ENCODE measurements at regions not wholly inside any gene's neighbourhood (a gene's known extent, or its start where the extent isn't known, plus 50 kb on each side); places are given as distances from the start of the nearest gene placed in this dataset.

DNA sequence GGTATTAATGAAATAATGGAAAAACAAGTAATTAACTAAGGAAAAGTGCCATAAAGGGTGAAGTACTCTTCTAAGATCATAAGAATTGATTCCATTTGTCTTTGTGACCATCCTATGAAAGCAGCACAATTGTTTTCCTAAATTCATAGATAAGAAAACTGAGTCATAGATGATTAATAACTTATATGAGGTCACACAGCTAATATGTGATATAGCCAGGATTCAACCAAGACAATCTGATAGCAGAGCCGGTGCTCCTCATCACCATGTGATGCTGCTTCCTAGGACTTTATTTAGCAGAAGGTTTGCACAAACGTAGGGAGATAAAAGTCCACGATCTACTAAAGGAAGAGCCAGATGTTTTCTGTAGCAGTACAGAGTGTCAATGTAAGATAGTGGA, 181.5 kb upstream of the SYT1 start:
- Histone ChIP-seq H3K14ac (replicated peaks; ENCODE audit: low read depth, low read length) (no peak overlapping the region), H4K5ac (ENCODE audit: low read depth, low read length) (no peak overlapping the region), H3K36me3 (ENCODE audit: control insufficient read depth, insufficient read depth, low read length) (no peaks in the 10 kb centered on the region), H2AFZ (replicated peaks; ENCODE audit: low read length, poor library complexity) (no peak overlapping the region), H3K27me3 (ENCODE audit: control insufficient read depth, insufficient read depth, low read length) (no peaks in the 10 kb centered on the region), H4K20me1 (ENCODE audit: insufficient read depth, low read length) (no peaks in the 10 kb centered on the region), H3K4ac (ENCODE audit: low read depth, low read length) (no peak overlapping the region), H3K79me1 (ENCODE audit: low read depth in 1 of 2, low read length in 2 of 2) (no peaks in the 10 kb centered on the region), H2AK5ac (ENCODE audit: low read depth, low read length) (no peak overlapping the region), H2BK20ac (ENCODE audit: low read depth, low read length) (no peak overlapping the region), H4K8ac (ENCODE audit: low read depth in 2 of 2, low read length in 2 of 2) (no peak overlapping the region), H3K27ac (ENCODE audit: insufficient read depth, low read length) (no peak overlapping the region), H2BK120ac (ENCODE audit: low read depth, low read length) (no peak overlapping the region), H3K23ac (ENCODE audit: low read depth, low read length) (no peak overlapping the region), H3K9ac (ENCODE audit: low read depth, low read length) (no peak overlapping the region), H3K56ac (ENCODE audit: extremely low read depth, insufficient read depth, low read length) (no peak overlapping the region), H3K4me1 (ENCODE audit: control insufficient read depth, insufficient read depth, low read length) (no peaks in the 10 kb centered on the region), H2AK9ac (replicated peaks; ENCODE audit: low read depth, low read length, poor library complexity) (no peak overlapping the region), H3K18ac (ENCODE audit: low read depth, low read length) (no peak overlapping the region), H3K9me1 (ENCODE audit: insufficient read depth, low read length) (no peaks in the 10 kb centered on the region), H3K4me2 (ENCODE audit: low read depth, low read length) (no peak overlapping the region), H2BK5ac (ENCODE audit: low read depth, low read length, poor library complexity, severe bottlenecking) (no peak overlapping the region), H3K9me3 (ENCODE audit: control insufficient read depth, insufficient read depth, low read length) (no peaks in the 10 kb centered on the region), H4K91ac (ENCODE audit: insufficient read depth, low read depth, low read length) (no peak overlapping the region), H3K4me3 (ENCODE audit: insufficient read depth, low read depth, low read length) (no peak overlapping the region), H2BK15ac (ENCODE audit: low read depth, low read length) (no peak overlapping the region)
- DNase-seq (peak; percentile 58), ATAC-seq (ENCODE audit: low read depth) (no peak)
- in situ Hi-C loops (cut with MboI; ENCODE audit: low sequenced_read_pairs), result no loop called here
- TF ChIP-seq NFE2L2 (IDR thresholded peaks at IDR 0.05; ENCODE audit: low read depth, low read length), result no peak
- TF ChIP-seq FOS (IDR thresholded peaks at IDR 0.05; ENCODE audit: low read depth, low read length), result 0 out of 2 replicates have a peak, but pooled peaks have one; percentile 5
- no peak for TF ChIP-seq MAFK (IDR thresholded peaks at IDR 0.05; ENCODE audit: low read depth, low read length)
- no peak for TF ChIP-seq POLR2A (IDR thresholded peaks at IDR 0.05; ENCODE audit: low read depth, low read length)
- BruUV-seq (replicated peaks), result no TSS peak
- intact Hi-C loops (cut with micrococcal nuclease), result no loop called here
- ChIA-PET CTCF (no interaction called here), POLR2A (ENCODE audit: unreplicated experiment) (no interaction called here)
- dilution Hi-C loops (cut with HindIII; ENCODE audit: low sequenced_read_pairs, unreplicated experiment), result no loop called here
- 46% methylated on average over 2 of the region's 3 CpGs; no CpG with 5 or more reads in 1 of the 2 experiments for WGBS, 2 experiments (ENCODE audit: extremely low coverage in 2 of 2, insufficient read length in 1 of 2)
